Esophagus squamous epithelium (tissue), 4 donors: ENCODE measurements at regions not wholly inside any gene's neighbourhood (a gene's known extent, or its start where the extent isn't known, plus 50 kb on each side); places are given as distances from the start of the nearest gene placed in this dataset.

Experiments used
- CTCF ChIP-seq, 6 experiments: fragments of 450-650 bp in 4 of 6; fragments of 200-600 bp in 2 of 6; sonication (generic) in 2 of 6; IDR thresholded peaks; one replicate each; pipeline ENCODE4 v1.5.1; 2016 to 2019; ENCODE audit warnings: antibody characterized with exemption in 6 of 6, mild to moderate bottlenecking in 4 of 6, moderate library complexity in 4 of 6
- POLR2A ChIP-seq, 4 donors: fragments of 450-650 bp; IDR thresholded peaks; one replicate each; pipeline ENCODE4 v1.6.1; 2017; ENCODE audit warnings: antibody characterized with exemption in 4 of 4, mild to moderate bottlenecking in 4 of 4, moderate library complexity in 3 of 4

GRCh38 chr17:56034197-56034635 is 119.1 kb upstream of the ANKFN1 start:
- no peak for TF ChIP-seq CTCF (IDR thresholded peaks at IDR 0.05)
- TF ChIP-seq POLR2A (IDR thresholded peaks at IDR 0.05) = no peak
